MCF 10A (cell line): ENCODE measurements at regions not wholly inside any gene's neighbourhood (a gene's known extent, or its start where the extent isn't known, plus 50 kb on each side); places are given as distances from the start of the nearest gene placed in this dataset.

Source experiments
- BruUV-seq: library from RNA; stranded (reverse); fragments of 400-500 nt; replicated peaks from 2 replicates; lab custom pipeline; 2021; lab: Mats Ljungman, UMichigan
- CTCF ChIA-PET: fragments of 300-600 bp; sonication (Branson Sonifier 250); formaldehyde crosslinking; extraction: SDS; loops from one replicate; lab custom pipeline; 2021; ENCODE audit warnings: antibody characterized with exemption, inconsistent platforms; lab: Yijun Ruan, JAX
- POLR2A ChIA-PET: fragments of 300-600, 350-650 bp; sonication (Branson Sonifier 250); formaldehyde crosslinking; extraction: SDS; loops from one replicate; lab custom pipeline; 2020; ENCODE audit warnings: antibody characterized with exemption, inconsistent platforms; lab: Yijun Ruan, JAX
- DNase-seq: peaks from one replicate; pipeline ENCODE4 v3.0.0-alpha.2; 2018; ENCODE audit not compliant: unreplicated experiment
- H3K27ac Mint-ChIP-seq: one replicate; pipeline ENCODE4 v1.8.0; 2022; ENCODE audit warnings: mild to moderate bottlenecking, low read depth, mixed read lengths; ENCODE audit not compliant: unreplicated experiment
- H3K27me3 Mint-ChIP-seq: one replicate; pipeline ENCODE4 v1.8.0; 2022; ENCODE audit warnings: mixed read lengths; ENCODE audit not compliant: insufficient read depth, unreplicated experiment
- H3K36me3 Mint-ChIP-seq: one replicate; pipeline ENCODE4 v1.8.0; 2022; ENCODE audit warnings: mild to moderate bottlenecking, moderate library complexity, mixed read lengths; ENCODE audit not compliant: insufficient read depth, unreplicated experiment
- H3K4me1 Mint-ChIP-seq: one replicate; pipeline ENCODE4 v1.8.0; 2022; ENCODE audit warnings: mixed read lengths; ENCODE audit not compliant: insufficient read depth, unreplicated experiment
- H3K4me3 Mint-ChIP-seq: one replicate; pipeline ENCODE4 v1.8.0; 2022; ENCODE audit warnings: mild to moderate bottlenecking, moderate library complexity, mixed read lengths; ENCODE audit not compliant: unreplicated experiment
- H3K9me3 Mint-ChIP-seq: one replicate; pipeline ENCODE4 v1.8.0; 2022; ENCODE audit warnings: mixed read lengths; ENCODE audit not compliant: unreplicated experiment
- CTCF ChIP-seq: fragments of 200-600 bp; IDR thresholded peaks from one replicate; pipeline ENCODE4 v1.8.0; 2022; ENCODE audit warnings: antibody characterized with exemption, mild to moderate bottlenecking; ENCODE audit not compliant: unreplicated experiment
- intact Hi-C: fragments of 100-400 bp; cut with micrococcal nuclease; formaldehyde crosslinking; loops from 2 replicates; pipeline ENCODE4 v1.14.1; 2022

GRCh38 chr9:7906783-7907550 lies 107.4 kb upstream of the DMAC1 start:
- no peak overlapping the region for H3K27ac Mint-ChIP-seq
- no peaks in the 10 kb centered on the region for H3K4me1 Mint-ChIP-seq
- no TSS peak for BruUV-seq
- no peak overlapping the region for H3K4me3 Mint-ChIP-seq
- intact Hi-C loops = no loop called here
- POLR2A ChIA-PET = no interaction called here
- no peak for DNase-seq
- no peaks in the 10 kb centered on the region for H3K27me3 Mint-ChIP-seq
- CTCF ChIA-PET = interaction anchor here (0.5 to 0.7 kb wide), 3 partner anchors 32 to 970 kb away, joined by 3 to 5 read pairs (median 3); no protein-coding TSS in a partner anchor
- no peaks in the 10 kb centered on the region for H3K36me3 Mint-ChIP-seq
- H3K9me3 Mint-ChIP-seq = peaks cover 14% of the 10 kb centered on the region
- no peak for TF ChIP-seq CTCF

- CTCF ChIA-PET = interaction anchor here (0.6 kb wide), 1 partner anchor 667 kb away, joined by 3 read pairs; no protein-coding TSS in a partner anchor
- no TSS peak for BruUV-seq
- no peak overlapping the region for H3K27ac Mint-ChIP-seq
- POLR2A ChIA-PET = interaction anchor here (0.6 kb wide), 1 partner anchor 13 kb away, joined by 3 read pairs; no protein-coding TSS in a partner anchor
- H3K27me3 Mint-ChIP-seq = no peaks in the 10 kb centered on the region
- intact Hi-C loops = no loop called here
- H3K9me3 Mint-ChIP-seq = peaks cover 15% of the 10 kb centered on the region
- no peaks in the 10 kb centered on the region for H3K36me3 Mint-ChIP-seq
- no peaks in the 10 kb centered on the region for H3K4me1 Mint-ChIP-seq
- TF ChIP-seq CTCF = no peak
- no peak for DNase-seq
- H3K4me3 Mint-ChIP-seq = no peak overlapping the region
Observed at GRCh38 chr9:7901621-7902020, 102.0 kb upstream of the DMAC1 start.

- no peak for TF ChIP-seq CTCF
- ChIA-PET POLR2A (no interaction called here), CTCF (interaction anchor here (0.7 kb wide), 1 partner anchor 998 kb away, joined by 3 read pairs; no protein-coding TSS in a partner anchor)
- Mint-ChIP-seq H3K27me3 (no peaks in the 10 kb centered on the region), H3K36me3 (no peaks in the 10 kb centered on the region), H3K27ac (no peak overlapping the region), H3K4me3 (no peak overlapping the region), H3K9me3 (peaks cover 9% of the 10 kb centered on the region), H3K4me1 (no peaks in the 10 kb centered on the region)
- DNase-seq = no peak
- no TSS peak for BruUV-seq
- intact Hi-C loops = no loop called here
Observed at GRCh38 chr9:7900541-7900940, 101.0 kb upstream of the DMAC1 start.

- CTCF ChIA-PET = interaction anchor here (0.6 to 0.7 kb wide), 2 partner anchors 418 to 999 kb away, joined by 3 to 4 read pairs; no protein-coding TSS in a partner anchor
- intact Hi-C loops = no loop called here
Observed at GRCh38 chr9:7899753-7900152, 100.2 kb upstream of the DMAC1 start.

More at GRCh38 chr9:7899753-7900152, 100.2 kb upstream of the DMAC1 start:
- Mint-ChIP-seq H3K27ac (no peak overlapping the region), H3K27me3 (no peaks in the 10 kb centered on the region), H3K9me3 (peaks cover 8% of the 10 kb centered on the region), H3K4me3 (no peak overlapping the region), H3K36me3 (no peaks in the 10 kb centered on the region), H3K4me1 (no peaks in the 10 kb centered on the region)
- no peak for TF ChIP-seq CTCF
- no peak for DNase-seq
- no TSS peak for BruUV-seq
- POLR2A ChIA-PET = no interaction called here
